Gastroesophageal sphincter (tissue), 2 donors: ENCODE measurements at regions not wholly inside any gene's neighbourhood (a gene's known extent, or its start where the extent isn't known, plus 50 kb on each side); places are given as distances from the start of the nearest gene placed in this dataset.

Experiments used
- EP300 ChIP-seq: sonication (generic); formaldehyde crosslinking; IDR thresholded peaks from one replicate; pipeline ENCODE4 v1.6.1; 2017; ENCODE audit warnings: antibody characterized with exemption, mild to moderate bottlenecking
- POLR2AphosphoS5 ChIP-seq: sonication (generic); formaldehyde crosslinking; IDR thresholded peaks from one replicate; pipeline ENCODE4 v1.6.1; 2017; ENCODE audit warnings: antibody characterized with exemption

GRCh38 chr18:1412655-1413322, 508.1 kb downstream of the ADCYAP1 start:
- TF ChIP-seq POLR2AphosphoS5 (no peak), EP300 (no peak)
